ENCODE measurements at regions not wholly inside any gene's neighbourhood (a gene's known extent, or its start where the extent isn't known, plus 50 kb on each side); places are given as distances from the start of the nearest gene placed in this dataset.

- intact Hi-C loops (cut with micrococcal nuclease), result no loop called here
Measured at GRCh38 chr20:61027218-61027617, 224.8 kb upstream of the CDH4 start.

DNA sequence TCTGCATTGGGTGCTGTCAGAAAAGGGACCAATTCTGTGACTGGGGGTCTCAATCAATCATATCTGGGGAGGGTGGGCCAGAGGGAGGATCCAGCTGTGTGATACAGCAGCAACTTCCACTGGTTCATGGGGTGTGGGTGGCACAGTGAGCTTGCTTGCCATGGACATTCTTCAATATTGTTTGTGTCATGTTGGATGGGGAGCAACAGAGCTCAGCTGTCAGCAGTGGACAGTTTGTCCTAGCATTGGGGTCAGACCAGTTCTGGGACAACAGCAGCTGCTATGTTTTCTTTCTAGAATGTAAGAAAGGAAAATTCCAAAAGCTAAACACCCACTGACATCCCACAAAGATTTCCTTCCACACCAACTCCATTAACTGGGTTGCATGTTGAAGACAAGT, 221.9 kb upstream of the CDH4 start:
- intact Hi-C loops (cut with micrococcal nuclease), result no loop called here

GRCh38 chr20:61031101-61031830, 220.8 kb upstream of the CDH4 start:
- intact Hi-C loops (cut with micrococcal nuclease), result no loop called here

DNA sequence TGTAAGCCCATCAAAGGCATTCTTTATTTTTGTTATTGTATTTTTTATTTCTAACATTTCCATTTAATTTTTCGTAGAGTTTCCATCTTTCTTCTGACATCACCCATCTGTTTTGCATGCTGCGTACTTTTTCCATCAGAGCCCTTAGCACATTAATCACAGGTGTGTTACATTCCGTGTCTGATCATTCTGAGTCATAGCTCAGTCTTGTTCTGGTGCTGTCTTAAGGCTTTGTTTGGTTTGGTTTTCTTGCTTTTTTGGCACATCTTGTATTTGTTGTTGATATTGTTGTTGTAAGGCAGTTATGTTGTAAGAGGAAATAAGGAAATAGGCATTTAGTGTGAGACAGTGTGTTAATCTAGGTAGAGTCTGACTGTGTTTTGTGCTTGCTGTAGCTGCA, 214.6 kb upstream of the CDH4 start:
- intact Hi-C loops (cut with micrococcal nuclease), result no loop called here

GRCh38 chr20:61041481-61041880, 210.6 kb upstream of the CDH4 start:
- intact Hi-C loops (cut with micrococcal nuclease), result no loop called here

DNA sequence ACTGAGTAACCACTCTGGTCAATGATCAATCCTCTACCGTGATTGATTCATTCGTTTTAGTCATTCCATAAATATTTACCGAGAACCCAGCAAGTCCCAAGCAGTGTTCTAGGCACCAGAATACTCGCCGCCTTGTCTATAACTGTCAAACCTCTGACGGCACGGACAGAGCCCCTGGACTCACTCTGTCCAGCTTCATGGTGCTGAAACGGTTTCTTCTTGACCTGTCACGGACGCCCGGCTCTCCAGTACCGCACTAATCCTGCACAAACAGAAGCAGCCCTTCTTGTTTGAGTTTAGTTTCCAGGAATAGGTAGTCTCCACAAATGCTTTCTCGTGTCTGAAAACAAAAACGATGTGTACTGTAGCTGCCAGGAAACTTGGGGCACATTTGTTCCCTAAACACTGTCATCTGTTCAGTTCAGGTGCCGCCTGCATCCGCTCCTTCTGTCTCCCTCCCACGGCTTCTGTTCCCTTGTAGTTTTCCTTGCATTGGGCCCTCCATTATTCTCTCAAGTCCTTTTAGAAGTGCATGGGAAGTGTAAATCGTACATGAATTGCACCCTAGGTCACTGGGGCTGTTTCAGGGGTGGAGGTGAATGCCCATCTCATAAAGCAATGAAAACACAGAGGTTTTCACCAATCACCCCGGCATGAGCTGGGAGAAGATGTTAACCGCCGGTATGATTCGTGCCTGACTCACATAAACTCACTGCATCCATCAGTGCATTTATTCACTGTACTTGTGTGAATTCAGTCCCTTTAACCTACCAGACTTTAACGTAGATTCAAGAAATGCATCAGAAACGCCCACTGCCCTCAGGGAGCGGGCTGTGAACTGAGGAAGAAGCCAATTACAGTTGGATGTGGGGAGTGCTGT, 209.3 kb upstream of the CDH4 start:
- intact Hi-C loops (cut with micrococcal nuclease), result no loop called here

DNA sequence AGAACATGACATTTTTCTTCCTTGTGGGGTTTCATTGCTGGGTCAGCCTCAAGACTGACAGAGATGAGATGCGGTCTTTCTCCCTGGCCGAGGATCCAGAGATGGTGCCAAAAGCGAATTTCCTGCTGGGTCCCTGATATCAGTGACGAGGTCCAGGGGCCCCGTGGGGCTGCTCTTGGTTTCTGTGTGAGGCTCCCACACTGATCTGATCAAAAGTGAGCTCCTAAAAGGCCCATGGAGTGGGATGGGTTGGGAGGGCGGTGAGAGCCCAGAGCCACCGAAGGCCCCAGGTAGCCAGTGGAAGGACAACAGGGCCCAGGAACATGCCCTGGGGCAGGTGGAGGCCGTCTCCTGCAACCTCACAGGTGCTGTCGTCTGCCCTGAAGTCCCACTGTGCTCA, 208.4 kb upstream of the CDH4 start:
- intact Hi-C loops (cut with micrococcal nuclease), result no loop called here

- intact Hi-C loops (cut with micrococcal nuclease), result no loop called here
Measured at GRCh38 chr20:61044499-61044898, 207.6 kb upstream of the CDH4 start.

- intact Hi-C loops (cut with micrococcal nuclease), result no loop called here
Measured at GRCh38 chr20:61045091-61045490, 207.0 kb upstream of the CDH4 start.

DNA sequence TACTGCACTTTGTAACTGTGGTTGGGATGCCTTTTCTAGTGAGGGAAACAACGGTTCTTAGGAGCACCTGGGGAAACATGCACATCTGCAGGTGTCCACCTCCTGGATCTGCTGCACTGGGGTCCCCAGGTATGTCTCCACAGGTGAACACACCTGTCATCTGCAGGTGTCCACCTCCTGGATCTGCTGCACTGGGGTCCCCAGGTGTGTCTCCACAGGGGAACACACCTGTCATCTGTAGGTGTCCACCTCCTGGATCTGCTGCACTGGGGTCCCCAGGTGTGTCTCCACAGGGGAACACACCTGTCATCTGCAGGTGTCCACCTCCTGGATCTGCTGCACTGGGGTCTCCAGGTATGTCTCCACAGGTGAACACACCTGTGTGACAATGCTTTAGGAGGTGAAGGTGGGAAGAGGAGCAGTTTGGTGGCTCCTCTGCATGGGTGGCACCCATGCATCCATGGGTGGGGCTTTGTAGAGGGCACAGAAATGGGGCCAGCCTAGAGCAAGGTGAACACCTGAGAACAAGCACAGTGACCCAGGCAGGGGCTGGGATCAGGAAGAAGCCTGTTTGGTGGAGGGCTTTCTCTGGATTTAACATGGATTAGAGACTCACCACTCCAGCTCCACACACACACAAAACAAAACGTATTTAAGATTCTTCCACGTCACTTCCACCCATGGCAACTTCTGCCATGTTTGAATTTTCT, 206.0 kb upstream of the CDH4 start:
- intact Hi-C loops (cut with micrococcal nuclease), result no loop called here

GRCh38 chr20:61046721-61047351, 205.2 kb upstream of the CDH4 start:
- intact Hi-C loops (cut with micrococcal nuclease), result no loop called here

GRCh38 chr20:61047515-61047914, 204.5 kb upstream of the CDH4 start:
- intact Hi-C loops (cut with micrococcal nuclease), result no loop called here

GRCh38 chr20:61048302-61048701, 203.8 kb upstream of the CDH4 start:
- intact Hi-C loops (cut with micrococcal nuclease), result no loop called here

DNA sequence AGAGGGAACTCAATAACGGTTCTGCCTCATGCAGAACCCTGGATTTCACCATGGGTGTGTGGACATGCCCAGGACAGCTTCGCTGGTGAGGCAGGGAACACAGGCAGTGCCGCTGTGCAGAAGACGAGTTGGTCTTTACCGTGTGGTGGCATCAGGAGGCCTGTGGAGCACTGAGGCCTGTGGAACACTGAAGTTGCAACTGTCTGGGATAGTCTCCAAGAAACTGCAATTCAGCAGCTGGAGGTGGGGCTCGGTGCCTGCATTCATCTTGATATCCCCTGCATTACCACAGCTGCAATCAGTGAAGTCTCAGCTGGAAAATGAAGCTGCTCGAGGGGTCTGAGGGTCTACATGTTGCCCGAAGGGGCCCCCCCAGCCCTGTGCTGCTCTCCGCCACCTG, 202.4 kb upstream of the CDH4 start:
- intact Hi-C loops (cut with micrococcal nuclease), result no loop called here

- intact Hi-C loops (cut with micrococcal nuclease), result no loop called here
Measured at GRCh38 chr20:61050336-61050890, 201.6 kb upstream of the CDH4 start.

DNA sequence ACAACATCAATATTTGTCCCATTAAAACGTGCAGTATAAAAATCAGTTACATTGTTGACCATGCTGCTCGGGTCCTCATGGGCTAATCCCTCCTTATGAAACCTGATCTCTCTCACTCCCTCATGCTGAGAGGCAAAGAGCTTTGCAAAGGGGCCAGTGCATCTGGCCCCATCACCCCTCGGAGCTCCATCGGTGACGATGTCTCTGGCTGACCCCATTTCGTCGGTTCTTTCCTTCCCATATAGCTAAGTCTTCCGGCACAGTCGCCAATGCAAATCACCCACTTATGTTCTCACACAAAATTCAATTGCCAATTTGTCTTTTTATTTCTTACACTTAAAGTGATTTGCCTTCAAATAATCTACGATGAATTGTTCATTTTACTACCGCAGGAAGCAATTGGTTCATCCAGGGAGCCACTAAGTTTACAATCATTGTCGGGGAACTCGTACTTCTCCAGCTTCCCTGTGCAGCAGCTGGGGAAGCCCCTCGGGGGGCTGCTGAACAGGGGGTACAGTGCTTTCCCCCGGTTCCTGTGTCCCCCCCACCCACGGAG, 199.8 kb upstream of the CDH4 start:
- intact Hi-C loops (cut with micrococcal nuclease), result no loop called here

- intact Hi-C loops (cut with micrococcal nuclease), result no loop called here
Measured at GRCh38 chr20:61052776-61053442, 199.2 kb upstream of the CDH4 start.

DNA sequence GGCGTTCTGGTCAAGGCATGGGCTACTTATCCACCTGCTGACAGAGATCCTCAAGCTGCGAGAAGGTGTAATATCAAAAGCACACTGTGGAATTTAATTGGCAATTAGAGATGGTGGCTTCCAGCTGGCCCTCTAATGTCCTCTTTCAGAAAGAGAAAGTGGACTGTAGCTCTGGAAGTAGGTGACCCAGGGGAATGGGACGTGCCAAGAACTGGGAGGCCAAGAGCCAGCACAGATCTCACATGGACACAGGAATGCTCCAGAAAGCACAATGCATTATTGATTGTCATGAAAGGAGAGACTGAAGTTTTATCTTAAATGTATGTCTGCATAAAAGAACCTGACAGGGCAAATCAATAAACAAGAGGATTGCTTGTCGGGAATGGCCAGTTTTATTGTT, 198.6 kb upstream of the CDH4 start:
- intact Hi-C loops (cut with micrococcal nuclease), result no loop called here

- intact Hi-C loops (cut with micrococcal nuclease), result no loop called here
Measured at GRCh38 chr20:61053889-61054288, 198.2 kb upstream of the CDH4 start.

DNA sequence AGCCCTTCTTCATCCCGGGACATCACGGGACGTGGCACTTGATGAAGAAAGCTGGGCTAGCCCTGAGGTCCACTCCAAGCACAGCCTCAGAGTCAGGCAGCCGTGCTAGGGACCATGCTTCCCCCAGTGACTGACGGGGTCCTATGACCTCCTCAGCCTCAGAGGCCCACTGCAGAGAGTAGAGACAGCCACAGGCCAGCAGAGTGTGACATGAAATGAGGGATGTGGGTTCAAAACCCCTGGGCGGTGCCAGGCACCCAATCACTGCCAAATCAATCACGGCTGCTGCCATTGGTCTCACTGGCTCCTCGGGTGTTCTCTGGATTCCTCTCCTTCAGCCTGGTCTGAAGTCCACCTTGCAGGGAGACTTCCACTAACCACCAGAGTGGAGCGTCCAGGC, 197.7 kb upstream of the CDH4 start:
- intact Hi-C loops (cut with micrococcal nuclease), result no loop called here
